Fibroblast of upper back skin (primary cell): ENCODE measurements at regions not wholly inside any gene's neighbourhood (a gene's known extent, or its start where the extent isn't known, plus 50 kb on each side); places are given as distances from the start of the nearest gene placed in this dataset.
"Not testable (repeated sequence)": the region's sequence is repeated elsewhere in the genome, so short reads cannot be mapped to it uniquely, and the experiment has no call there.

Experiments used
- DNase-seq: peaks from one replicate; pipeline ENCODE4 v3.0.0-alpha.2; 2013

DNA sequence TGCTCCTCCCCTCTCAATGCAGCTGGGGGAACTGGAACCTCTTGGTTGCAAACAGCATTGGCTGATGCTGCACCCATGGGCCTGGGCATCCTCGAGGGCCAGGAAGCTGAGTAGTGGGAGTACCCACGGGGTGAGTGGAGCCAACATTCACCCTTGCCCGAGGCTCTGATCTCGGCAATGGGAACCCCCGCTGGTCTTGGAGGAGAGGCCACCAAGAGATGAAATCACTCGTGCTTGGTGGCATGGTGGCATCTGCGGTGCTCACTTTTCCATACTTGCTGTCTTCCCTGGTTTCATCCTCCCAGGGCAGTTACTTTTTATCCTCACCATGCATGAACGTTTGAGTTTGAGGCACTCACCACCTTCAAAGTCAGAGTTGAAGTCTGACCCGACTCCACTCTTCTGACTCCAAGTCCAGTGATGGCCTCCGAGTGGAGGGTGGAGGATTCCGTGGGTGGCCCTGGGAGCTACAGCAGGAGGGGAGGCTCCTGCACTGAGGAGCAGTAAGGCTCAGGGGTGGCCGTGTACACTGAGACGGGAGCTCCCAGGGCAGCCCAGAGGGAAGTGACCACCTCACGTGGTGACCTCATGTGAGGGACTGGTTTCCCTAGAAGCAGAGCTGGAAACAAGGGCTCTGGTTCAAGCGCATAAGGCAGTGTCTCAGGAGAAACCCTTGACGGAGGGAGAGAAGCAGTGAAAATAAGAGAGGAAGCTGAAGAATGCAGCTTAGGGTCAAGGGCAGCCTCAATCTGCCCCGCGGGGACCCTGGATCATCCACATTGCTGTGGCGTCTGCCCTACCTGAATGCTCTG is 349.1 kb downstream of the TCERG1L start:
- DNase-seq: no peak

DNA sequence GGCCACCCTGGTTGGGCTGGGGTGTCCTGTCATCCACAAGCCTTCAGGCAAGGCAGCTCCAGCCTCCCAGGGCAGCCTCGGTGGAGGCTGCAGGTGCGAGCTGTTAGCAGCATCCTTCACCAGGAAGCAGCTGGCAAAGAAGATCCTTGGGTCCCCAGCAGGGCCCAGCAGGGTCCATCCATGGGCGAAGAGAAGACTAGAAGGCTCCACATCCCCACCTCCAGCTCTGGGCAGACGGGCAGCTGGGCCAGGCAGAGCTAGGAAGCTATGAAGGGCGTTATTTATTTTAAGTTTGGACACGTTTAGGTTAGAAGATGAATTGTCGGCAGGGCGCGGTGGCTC is 348.5 kb downstream of the TCERG1L start:
- no peak for DNase-seq

DNA sequence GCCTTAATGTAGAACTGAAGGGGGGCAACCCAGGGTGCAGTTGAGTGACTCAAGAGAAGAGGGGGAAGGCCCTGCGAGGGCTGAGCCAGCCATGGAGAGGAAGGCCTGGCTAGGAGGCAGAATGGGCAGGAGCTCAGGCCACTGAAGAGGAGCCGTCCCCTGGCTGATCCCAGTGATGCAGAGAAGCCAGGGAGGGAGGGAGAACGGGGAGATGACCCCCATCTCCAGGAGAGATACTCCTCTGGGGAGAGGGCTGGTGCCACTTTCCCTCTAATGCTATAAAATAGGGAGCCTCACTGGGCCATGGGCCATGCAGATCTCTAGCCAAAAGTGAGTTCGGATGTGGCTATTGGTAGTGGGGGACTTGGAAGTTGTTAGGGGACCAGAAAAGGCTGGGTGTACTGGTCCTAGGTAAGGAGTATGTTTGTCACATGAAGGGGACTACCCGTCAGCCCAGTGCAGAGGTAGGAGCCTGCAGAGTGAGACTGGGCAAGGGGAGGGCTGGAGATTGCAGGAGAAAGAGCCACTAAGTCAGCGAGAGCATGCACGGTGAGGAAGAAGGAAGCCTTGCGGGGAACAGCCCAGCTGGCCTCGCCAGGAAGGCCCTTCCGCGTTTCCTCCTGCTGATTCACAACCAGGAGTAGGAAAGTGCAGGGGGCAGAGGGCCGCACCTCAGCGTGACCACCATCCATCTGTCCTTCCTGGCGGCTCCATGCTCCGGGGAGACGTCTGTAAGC is 347.6 kb downstream of the TCERG1L start:
- no peak for DNase-seq

DNA sequence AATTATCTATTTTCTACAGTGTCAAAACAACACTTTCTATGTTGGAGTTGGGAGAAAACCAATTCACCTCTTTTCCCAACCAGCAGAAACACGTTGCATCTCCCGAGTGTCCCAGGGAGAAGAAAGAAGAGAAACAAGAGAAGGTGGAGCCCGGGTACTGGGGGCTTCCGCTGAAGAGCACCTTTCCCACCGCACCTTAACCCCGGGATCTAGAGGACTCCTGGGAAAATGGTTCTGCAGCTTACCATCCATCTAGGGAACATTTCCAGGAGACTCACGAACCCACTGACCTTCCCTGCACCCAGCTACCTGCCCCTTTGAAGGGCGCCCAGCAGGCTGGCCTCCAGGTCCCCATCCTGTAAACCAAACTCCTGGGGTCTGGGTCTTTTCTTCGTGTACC is 346.8 kb downstream of the TCERG1L start:
- no peak for DNase-seq

DNA sequence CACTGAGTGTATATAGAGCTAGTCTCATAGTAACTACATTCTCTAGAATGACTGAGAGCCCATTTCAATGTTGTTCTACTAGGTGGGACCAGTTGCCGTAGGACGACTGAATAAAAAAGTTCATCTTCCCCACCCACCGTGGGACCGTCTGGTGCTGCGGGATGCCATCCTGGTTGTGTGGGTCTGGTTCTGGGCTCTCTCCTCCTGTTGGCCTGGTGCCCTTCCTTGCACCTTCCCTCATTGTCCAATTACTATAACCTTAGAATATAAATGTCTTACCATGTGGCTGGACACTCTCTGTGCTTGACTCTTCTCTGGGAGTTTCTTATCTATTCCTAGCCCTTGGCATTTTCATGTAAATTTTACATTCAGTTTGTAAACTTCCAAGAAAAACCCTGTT is 344.4 kb downstream of the TCERG1L start:
- no peak for DNase-seq

DNA sequence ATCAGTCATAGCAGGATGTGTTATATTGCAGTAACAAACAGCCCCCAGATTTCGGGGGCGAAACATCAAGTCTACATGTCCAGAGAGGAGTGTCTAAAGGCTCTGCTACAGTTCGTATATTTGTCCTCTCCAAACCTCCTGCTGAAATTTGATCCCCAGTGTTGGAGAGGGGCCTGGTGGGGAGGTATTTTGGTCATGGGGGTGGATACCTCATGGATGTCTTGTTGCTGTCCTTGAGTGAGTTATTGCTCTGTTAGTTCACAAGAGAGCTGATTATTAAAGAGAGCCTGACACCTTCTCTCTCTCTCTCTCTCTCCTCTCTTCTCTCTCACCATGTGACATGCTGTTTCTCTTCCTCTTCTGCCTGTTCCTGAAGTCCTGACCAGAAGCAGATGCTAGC is 343.7 kb downstream of the TCERG1L start:
- DNase-seq: no peak

DNA sequence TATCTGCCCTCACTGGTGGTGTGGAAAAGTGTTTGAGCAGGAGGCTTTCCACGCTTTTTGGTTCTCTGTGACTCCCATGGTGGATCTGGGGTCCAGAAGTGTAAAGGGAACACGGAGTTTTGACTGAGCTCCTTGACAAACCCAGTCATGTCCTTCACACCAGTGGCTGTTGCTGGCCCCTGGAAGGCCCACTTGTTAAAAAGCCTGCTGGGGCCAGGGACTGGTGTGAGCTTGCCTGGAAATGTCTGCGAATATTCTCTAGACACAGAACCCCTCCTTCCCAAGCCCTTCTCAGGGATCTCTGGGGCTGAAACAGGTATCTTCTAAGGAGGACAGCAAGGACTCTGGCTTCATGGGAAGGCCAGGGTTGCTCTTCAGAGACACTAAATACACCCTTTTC is 343.0 kb downstream of the TCERG1L start:
- no peak for DNase-seq

DNA sequence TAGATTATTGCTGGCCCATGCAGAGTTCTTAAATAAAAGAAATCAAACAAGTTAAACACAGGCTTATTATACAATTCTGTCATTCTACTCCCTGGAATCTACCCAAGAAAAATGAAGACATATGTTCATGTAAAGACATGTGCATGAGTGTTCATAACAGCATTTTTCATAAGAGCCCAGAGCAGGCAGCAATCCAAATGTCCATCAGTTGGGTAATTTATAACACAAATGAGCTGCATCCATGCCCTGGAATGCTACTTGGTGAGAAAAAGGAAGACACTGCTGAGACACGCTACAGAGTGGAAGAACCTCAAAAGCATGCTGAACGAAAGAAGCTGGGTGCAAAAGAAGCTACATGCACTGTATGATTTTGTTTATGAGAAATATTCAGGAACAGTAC is 342.6 kb downstream of the TCERG1L start:
- no peak for DNase-seq

DNA sequence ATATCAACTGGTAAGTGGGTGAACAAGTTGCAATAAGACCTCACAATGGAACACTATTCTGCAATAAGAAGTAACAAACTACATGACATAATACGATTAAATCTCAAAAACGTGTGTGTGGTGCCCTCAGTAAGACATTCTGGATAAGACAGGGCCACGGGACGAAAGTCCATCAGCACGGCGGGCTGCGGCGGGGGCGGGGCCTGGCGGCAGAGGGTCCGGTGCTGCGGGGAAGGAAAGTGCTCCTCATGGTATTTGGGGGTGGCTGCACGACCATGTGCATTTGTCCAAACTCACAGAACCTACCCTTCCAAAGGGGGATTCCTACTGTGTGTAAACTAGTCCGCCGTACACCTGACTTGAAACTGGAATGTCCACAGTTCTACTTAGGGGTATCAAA is 341.8 kb downstream of the TCERG1L start:
- no peak for DNase-seq

DNA sequence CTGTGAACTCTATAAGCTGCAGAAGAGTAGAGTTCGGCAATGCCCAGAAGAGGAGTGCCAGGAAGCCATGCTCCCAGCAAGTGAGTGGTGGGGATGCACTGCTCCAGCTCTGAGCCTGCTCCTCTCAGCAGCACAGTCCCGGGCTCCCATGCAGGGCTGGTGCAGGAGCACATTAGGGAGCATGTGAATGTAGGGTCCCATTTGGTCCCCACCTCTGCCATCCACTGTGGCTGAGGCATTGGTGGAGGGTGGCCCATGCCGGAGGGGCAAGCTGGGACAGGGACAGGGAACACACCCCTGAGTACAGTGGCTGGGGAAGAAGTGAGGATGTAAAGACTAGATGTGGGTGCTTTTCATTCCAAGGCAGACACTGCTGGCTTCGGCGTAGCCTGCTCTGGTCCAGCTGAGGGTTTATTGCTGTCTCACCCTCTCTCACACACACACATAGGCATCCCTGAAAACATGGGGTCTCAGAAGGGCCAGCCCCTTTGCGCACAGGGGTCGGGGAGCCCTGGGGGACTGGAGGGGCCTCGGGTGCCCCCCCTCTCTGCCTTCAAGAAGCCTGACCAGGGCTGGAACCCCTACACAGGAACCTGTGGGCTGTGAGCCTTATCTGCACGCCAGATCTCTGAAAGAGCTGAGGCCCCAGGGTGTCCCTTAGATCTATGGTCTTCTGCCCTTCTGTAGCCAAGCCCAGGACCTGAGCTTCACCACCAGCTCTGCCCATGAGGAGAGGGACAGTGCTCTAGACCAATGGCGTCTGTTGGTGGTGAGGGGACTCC is 341.0 kb downstream of the TCERG1L start:
- DNase-seq: no peak

DNA sequence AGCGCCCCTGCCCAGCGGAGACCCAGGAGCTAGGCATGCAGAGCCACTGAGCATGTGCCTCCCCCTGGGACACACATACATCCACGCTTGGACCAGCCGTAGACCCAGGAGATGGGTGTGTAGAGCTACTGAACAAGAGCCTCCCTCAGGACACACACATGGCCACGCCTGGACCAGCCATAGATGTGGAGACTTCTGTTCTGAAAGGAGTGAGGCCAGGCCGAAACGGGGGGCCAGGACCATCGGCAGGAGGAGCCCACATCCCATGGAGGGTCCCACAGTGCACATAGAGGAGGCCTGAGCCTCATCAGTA is 340.4 kb downstream of the TCERG1L start:
- DNase-seq: no peak

DNA sequence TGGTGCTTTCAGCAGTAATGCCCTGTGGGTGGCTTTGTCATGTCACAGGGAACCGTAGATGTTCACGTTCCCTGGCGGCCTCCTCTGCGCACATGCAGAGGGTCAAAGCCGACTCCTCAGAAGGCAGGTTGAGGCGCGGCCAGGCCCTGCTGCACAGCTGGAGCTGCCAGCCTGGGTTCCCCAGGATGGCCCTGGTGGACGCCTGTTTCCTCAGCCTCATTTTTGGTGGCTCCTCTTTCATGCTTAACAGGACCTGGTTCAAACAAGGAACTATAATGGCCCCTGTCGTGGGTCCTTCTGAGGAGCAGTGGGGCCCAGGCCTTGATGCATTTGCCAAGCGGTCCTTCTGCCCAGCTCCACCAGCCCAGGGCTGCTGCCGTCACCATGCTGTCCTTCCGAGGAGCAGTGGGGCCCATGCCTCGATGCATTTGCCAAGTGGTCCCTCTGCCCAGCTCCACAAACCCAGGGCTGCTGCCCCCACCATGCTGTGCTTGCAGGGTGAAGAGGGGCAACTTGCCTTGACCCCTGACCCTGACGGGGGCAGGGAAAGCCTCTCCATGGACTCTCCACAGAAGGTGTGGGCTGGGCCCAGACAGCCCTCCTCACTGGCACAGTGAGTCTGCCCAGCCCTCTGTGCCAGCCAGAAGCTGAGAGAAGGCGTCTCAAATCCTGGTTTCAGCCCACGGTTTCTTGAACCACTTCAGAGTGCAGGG is 338.2 kb downstream of the TCERG1L start:
- DNase-seq: no peak

DNA sequence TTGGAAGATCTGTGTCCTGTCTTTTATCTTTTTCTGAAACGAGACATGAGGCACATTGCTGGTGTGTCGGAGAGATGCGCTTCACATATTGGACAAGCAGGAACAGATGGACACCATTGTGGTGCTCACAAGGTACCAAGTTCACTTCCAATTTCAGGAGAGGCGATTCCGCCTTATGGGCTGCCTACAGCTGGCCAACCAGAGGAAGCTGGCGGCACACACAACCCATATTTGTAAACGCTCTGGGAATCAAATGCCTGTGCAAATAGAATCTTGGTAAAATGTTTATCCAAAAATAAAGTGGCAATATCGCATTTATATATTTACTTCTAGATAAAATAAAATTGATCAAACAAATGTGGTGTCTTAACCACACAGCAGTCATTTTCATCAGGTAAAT is 337.4 kb downstream of the TCERG1L start:
- DNase-seq: no peak

DNA sequence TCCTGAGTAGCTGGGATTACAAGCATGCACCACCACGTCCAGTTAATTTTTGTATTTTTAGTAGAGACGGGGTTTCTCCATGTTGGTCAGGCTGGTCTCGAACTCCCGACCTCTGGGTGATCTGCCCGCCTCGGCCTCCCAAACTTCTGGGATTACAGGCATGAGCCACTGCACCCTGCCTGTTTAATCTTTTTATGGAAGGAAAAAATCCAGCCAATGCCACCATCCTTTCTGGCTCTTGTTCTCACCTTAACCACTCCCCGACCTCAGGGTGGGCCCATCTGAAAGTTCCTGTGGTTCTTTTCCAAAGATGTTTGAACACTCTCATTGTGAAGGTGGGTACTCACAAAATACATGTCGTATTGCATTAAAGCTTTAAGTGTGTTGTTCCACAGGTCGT is 336.2 kb downstream of the TCERG1L start:
- not testable (repeated sequence) for DNase-seq

DNA sequence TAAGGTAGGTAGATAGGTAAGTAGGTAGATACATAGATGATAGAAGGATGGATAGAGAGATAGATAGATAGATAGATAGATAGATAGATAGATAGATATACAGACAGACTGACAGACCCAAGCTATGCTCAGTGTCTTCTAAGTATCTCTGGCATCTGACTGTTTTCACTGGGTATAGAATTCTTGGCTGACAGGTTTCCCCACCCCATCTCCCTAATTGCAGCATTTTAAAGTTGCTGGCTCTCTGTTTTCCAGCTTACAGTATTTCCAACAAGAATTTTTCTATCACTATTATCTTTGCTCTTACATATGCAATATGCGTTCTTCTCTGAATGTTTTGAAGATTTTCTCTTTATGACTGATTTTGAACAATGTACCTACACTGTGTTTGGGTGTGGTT is 328.7 kb downstream of the TCERG1L start:
- DNase-seq: no peak

DNA sequence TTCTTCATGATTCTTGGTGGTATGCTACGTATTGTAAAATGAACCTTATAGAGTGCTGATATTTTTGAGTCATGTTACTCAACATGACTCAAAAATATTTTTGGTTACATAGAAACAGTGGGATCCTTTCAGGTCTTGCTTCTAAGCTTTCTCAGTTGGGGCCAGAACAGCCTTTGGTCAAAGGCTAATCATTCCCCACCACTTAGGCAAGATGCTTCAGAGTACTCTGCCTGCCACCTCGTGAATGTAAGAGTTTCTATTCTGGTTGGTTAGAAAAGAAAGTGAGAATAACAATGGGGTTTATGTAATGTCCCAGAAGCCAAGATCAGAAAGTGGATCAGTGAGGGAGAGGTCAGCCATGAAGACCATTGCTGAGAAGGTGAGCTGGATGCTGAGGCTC is 327.8 kb downstream of the TCERG1L start:
- DNase-seq: no peak

DNA sequence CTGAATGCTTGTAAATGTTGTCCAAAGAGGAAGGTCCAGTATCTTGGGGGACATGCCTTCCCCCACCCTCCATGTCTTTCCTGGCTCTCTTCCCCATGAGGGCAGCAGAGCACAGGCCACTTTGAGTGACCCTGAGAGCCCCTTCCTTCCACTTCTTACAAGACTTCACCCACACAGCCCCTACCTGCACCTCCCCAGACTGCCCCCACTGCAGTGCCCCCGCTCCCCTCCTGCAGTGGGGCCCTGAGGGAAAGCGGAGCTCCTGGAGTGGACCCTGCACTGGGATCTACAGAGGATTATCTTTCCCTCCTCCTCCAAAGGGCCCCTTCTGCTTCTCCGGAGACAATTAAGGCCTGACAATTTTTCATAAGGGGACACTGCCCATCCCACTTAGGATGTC is 326.8 kb downstream of the TCERG1L start:
- no peak for DNase-seq

DNA sequence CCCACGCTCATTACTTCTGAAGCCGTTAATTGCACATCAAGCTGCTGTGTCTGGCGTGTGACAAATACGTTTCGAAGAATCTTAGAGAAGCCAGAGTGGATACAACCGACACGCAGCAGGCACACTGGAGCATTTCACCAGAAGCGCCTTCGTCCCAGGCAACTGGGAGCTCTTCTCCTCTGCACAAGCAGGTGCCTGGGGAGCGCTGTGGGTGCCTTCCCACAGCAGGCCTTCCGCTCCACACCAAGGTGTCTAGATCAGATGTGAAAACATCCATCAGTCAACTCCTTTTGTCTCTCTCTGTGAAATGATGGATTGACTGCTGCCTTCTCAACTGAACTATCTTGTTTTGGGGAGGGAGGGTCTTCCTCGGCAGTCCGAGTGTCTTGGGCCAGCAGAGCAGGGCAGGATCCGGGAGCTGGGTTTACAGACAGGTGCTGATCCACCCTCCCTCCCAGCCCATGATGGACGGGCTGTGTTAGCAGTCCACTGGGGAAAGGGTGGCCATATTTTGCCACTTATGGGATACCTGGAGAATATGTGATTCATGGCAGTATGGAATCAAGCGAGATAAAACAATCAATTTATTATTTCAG is 326.3 kb downstream of the TCERG1L start:
- DNase-seq: no peak

DNA sequence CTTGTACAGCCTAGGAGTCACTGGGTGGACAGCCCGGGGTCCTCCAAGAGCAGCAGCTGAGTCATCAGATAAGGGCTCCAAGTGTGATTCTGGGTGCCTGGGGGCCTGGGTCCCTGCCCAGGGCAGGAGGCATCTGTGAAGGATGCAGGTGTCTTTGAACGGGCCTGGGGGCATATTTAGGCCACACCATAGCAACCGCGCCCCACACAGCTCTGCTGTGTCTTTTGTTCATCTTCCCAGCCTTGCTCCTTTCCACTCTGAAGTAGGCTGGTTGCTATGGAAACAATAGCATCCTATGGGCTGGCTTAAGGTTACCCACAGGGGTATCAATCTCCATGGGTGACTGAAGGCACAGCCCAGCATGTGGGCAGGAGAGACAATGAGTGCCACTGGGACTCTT is 324.7 kb downstream of the TCERG1L start:
- DNase-seq: no peak

DNA sequence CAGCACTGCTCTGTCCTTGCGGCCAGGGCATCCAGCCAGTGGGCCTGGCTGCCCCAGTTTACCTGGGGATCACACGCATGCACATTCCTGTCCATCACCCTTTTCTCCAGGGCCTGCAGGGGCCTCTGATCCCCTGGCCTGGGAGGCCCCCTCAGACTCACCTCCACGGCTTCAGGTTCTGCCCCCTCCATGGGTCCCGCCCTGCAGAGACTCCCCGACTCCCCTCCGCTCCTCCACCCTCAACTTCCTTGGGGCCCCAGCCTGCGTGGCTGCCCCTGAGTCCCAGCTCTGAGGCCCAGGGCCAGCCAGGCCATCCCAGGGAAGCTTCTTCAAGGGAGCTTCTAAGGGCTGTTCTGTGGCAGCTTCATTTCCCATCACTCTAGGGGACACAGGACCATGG is 324.1 kb downstream of the TCERG1L start:
- DNase-seq: no peak

DNA sequence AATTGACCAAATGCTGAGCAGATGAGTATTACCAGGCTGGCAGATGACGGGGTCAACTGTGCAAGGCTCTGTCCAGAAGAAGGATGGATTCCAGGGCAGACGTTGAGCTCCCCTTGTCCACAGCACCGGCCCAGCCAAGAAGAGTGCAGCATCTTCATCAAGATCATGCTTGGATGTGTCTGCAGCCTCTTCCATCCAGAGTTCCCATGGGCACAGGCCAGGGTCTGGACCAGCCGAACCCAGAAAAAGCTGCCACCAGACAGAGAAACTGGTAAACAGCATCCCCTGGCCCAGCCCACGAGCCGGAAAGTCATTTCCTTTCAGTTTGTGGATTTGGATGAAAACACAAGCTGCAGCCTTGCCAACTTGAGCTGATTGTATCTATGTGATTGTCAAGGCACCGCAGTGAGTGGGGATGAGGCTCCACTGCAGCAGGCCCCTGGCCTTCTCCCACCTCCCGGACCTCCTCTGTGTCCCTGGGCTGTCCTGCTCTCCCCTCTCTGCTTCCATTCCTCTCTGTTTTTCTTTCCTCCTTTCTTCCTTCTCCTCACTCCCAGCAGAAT is 321.8 kb downstream of the TCERG1L start:
- no peak for DNase-seq

DNA sequence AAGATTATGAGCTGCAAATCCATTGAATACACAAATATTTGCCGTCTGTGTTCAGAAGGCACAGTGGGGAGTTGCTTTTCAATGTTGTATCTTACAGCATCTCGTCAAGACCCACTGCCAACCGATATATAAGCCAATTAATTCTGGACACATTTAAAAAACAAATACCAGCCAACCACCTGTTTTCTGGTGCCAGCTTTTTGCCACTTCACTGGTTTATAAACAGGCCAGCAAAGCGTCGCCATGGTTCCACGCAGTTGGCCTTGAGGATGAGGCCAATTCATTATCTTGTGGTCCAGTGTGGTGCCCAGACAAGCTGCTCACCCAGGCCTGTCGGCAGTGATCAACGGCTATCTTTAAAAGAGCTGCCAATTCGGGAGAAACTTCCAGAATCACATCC is 321.0 kb downstream of the TCERG1L start:
- DNase-seq: no peak
